HT-29 (cell line): ENCODE measurements at regions not wholly inside any gene's neighbourhood (a gene's known extent, or its start where the extent isn't known, plus 50 kb on each side); places are given as distances from the start of the nearest gene placed in this dataset.

Source experiments
- DNase-seq: peaks from one replicate; pipeline ENCODE4 v3.0.0-alpha.2; 2015; ENCODE audit warnings: low spot score

GRCh38 chr11:70521475-70522308, 123.4 kb downstream of the CTTN start:
- DNase-seq: no peak

DNA sequence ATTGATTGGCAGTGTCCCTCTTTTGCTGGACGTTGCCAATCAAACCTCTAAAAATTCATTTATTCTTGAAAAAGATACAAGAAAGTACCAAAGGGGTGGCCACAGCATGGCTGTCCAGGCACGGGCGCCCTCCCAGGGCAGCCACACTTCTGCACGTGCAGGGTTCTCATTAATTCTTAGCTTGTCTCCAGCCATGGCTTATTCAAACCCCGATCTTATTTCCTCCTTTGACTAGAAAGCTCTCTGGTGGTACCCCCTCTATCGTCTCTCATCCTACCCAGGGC, 123.9 kb downstream of the CTTN start:
- DNase-seq: no peak

- peak; percentile 17 for DNase-seq
Measured at GRCh38 chr11:70522593-70523311, 124.4 kb downstream of the CTTN start.

DNA sequence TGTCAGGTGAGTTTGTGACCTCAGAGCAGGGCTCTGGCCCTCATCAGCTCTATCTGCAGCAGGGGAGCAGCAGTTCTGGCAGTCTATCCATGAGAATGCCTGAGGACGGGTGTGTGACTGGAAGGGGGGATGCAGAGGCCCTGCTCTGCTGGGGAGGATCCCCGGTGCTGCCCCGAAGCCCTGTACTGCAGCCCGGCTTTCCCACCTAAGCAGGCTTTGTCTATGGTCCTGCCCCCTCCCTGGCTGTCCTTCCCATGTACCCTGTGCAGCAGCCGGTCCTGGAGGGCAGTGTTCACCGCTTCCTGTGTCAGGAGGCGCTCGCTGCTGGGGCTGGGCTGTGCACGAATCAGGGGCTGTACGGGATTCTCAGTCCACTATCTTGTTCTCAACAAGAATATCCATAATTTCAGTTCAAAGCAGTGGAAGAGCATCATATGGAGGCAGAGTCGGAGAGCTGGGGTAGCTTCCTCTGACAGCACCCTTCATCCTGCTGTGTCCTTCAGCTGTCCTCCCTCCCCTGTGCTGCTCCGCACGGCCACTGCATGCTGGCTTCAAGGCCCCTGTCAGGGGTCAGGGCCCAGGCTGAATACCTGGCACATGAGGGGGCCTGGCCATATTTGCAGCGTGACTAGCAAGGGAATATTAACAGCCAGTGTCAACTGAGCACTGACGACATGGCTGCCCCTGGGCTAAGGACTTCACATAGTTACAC, 125.2 kb downstream of the CTTN start:
- no peak for DNase-seq

DNA sequence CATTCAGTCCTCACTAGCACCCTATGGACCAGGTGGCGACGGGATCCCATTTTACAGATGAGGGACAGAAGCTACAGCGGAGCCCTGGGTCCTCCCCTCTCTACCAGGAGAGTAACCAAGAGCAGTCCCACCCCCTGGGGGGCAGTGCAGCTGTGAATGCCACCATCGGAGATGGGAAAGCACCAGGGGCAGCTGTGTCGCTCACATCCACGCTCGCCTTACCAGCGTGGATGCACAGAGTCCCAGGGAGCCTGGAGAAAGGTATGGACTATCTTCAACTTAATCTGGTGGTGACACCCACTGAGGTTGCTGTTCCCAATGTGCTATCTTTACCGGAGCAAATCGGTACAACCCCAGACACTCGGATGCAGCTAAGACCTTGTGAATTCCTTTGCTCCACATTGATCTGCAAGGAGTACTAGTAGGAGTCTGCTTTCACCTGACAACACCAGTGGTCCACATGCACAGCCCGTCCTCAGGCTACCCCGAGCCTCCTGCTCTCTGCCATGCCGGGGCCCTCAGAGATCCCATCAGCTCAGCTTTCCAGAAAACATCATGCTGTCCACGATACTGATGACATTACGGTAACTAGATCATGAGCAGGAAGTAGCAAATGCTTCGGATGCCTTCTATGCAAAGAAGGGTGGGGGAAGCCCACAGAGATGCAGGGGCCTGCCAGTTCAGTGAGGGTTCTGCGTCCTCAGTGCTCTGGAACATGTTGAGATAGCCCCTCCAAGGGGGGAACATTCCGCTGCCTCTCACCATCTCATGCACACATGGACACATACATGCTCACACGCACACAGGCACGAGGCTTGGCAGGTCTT, 126.0 kb downstream of the CTTN start:
- DNase-seq: no peak

DNA sequence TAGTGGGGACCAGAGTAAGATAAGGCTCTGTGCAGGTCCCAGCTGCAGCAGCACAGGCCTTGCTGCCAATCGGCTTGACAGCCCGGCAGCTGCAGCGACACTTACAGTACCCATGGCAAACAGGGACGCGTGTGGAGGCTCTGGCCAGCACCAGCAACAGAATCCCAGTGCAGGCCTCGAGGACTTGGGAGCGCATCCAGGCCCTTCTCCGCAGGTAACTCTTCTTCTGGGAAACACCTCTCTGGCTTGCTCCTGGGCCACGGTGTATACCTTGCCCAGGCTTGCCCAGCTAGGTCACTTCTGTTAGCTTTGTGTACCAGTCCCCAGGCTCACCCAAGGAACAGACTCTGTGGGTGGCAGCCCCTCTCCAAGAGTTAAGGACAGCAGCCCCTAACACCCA, 126.7 kb downstream of the CTTN start:
- DNase-seq: no peak

DNA sequence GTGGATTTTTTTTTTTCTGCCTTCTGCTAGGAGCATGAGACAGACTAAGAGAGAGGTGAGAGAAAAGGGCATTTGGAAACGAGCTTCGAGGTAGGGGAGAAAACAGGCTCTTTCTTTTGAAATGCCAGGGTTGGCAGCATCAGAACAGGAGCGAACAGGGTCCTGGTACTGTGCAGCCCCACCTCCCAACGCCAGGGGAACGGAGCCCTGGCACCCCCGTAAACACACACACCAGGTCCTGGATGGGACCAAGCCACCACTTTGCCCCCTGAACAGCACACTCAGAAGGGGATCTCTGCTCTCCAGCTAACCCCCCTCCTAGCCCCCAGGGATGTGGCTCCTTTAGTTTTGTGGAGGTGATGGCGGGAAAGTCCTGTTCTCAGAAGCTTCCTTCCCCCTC, 127.1 kb downstream of the CTTN start:
- no peak for DNase-seq

DNA sequence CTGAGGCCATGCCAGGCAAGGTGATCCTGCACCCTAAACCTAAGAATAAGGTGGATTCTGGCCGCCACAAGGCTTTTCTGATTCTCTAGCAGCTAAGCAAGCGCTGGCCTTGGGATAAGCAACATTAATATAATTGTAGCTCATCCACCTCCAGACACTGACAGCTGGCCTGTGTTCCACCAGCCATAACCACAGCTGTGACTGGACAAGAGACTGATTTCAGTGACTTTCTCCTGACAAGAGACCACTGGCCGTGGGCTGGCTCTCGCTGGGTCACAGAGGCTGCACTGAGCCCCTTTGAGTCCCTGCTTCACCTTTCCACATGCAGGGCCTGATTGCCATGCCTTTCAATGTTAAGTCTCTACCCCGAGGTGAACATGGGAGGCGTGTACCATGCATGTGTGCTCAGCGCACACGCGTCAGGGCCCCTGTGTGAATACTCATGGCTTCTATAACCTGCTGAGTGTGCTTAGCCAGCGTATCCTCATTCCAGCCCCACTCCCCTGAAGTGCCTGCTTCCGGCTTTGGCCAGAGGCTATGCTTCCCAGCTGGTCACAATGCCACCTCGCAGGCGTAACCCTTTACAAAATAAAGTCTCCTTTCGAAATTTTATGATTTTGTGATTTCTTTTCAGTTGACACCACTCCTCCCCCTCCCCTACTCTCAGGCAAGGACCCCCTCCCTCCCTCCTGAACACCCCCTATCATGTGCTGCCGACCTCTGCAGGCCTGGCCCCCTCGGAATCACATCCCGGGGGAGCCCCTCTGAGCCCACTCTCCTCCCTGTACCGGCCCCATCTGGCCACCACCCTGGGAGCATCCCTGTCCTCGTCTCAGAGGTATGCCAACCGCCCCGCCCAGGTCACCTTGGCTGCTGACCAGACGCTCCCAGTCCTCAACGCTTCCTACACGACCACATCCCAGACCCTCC, 128.1 kb downstream of the CTTN start:
- no peak for DNase-seq

GRCh38 chr11:70527046-70527395, 128.7 kb downstream of the CTTN start:
- no peak for DNase-seq

- no peak for DNase-seq
Measured at GRCh38 chr11:70527429-70528045, 129.2 kb downstream of the CTTN start.

GRCh38 chr11:70528046-70528793, 129.9 kb downstream of the CTTN start:
- DNase-seq: no peak

- no peak for DNase-seq
Measured at GRCh38 chr11:70528794-70529580, 130.7 kb downstream of the CTTN start.

DNA sequence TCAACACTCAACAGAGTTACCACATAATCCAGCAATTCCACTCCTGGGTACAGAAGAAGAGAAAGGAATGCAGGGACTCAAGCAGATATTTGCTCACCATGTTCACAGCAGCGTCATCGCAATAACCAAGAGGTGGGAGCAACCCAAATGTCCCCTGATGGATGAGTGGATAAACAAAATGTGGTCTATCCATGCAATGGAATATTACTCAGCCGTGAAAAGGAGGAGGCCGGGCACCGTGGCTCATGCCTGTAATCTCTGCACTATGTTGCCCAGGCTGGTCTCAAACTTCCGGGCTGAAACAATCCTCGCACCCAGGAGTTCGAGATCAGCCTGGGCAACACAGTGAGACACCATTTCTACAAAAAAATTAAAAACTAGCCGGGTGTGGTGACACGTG, 131.7 kb downstream of the CTTN start:
- DNase-seq: no peak

DNA sequence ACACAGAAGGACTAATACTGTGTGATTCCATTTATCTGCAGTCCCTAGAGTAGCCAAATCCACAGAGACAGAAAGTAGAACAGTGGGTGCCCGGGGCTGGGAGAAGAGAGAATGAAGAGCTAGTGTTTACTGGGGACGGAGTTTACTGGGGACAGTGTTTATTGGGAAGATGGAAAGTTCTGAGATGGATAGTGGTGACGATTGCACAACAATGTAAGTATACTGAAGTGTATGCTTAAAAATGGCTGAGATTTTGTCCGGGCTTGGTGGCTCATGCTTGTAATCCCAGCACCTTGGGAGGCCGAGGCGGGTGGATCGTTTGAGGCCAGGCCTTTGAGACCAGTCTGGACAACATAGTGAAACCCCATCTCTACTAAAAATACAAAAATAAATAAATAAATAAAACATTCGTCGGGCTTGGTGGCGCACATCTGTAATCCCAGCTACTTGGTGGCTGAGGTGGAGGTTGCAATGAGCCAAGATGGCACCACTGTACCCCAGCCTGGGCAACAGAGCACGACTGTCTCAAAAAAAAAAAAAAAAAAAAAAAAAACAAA, 132.4 kb downstream of the CTTN start:
- DNase-seq: no peak

DNA sequence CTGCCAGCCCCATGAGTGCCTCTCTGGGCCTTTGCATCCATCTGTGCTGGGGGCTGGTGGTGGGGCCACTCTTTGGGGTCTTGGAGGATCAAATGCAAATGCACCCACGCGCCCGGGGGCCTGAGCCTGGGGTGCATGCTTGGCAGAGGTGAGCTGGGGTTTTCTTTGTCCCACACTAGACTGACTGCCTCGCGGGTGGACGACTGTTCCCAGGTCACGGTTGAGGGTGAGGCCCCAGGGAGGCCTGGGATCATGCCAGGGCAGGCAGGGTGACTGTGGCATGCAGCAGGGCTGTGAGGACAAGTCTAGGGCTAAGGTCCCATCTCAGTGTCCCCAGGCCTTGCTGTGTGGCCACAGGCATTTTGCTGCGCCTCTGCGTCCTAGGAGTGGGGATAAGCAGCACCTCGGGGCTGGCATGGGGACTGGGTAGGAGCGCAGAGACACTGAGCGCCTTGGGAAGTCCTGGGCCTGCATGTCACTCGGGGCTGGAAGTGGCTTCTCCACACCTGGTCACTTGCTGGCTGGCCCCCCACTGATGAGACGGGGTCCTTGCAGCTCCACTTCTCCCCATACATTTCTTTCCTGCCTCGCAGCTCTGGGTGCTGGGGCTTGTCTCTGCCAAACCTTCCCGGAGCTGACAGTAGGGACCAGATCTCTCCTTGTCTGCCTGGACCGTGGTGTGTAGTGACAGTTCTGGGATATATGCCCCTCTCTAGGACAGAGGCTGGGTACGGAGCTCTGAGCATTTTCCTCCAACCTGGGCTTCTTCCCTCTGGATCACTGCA, 133.1 kb downstream of the CTTN start:
- DNase-seq: no peak

DNA sequence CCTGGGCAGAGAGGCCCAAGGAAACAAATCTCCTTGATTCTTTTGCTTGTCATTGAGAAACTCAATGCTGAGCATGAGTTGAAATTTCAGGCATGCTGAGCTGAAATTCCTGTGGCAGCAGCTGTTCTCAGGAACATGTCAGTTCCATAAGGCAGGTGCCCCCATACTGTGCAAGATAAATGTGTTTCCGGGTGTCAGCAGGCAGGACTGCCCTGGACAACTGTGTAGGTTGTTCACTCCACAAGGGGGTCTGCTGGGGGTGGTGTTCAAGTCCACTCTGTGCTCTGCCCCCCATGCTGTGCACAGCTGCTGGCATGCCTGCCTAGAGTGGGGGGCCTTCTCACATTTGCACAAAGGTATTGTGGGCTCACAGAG, 133.7 kb downstream of the CTTN start:
- DNase-seq: no peak

DNA sequence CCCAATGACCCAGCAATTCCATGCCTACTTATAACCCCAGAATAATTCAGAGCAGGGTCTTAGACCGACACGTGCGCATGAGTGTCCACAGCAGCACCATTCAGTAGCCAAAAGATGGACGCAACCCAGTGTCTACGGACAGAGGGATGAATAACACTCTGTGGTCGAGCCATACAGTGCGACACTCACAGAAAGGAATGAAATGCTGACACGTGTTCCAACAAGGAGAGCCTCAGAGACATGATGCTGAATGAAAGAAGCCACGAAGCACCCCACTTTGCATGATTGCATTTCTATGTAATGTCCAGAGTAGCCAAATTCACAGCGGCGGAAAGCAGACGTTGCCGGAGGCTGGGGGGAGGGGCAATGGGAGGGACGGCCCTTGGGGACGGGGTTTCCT, 134.4 kb downstream of the CTTN start:
- DNase-seq: no peak
